ENCODE measurements at regions not wholly inside any gene's neighbourhood (a gene's known extent, or its start where the extent isn't known, plus 50 kb on each side); places are given as distances from the start of the nearest gene placed in this dataset.

- no peak for DNase-seq (ENCODE audit: low read depth)
Observed at GRCh38 chr10:125340903-125341302, 180.5 kb upstream of the CTBP2 start.

GRCh38 chr10:125337510-125337909 lies 177.1 kb upstream of the CTBP2 start:
- no peak for DNase-seq (ENCODE audit: low read depth)

- DNase-seq (ENCODE audit: low read depth): no peak
Observed at GRCh38 chr10:125334545-125334944, 174.2 kb upstream of the CTBP2 start.

- DNase-seq (ENCODE audit: low read depth): no peak
Observed at GRCh38 chr10:125333769-125334168, 173.4 kb upstream of the CTBP2 start.

GRCh38 chr10:125333209-125333591 lies 172.8 kb upstream of the CTBP2 start:
- DNase-seq (ENCODE audit: low read depth): no peak

- no peak for DNase-seq (ENCODE audit: low read depth)
Observed at GRCh38 chr10:125332548-125333208, 172.3 kb upstream of the CTBP2 start.

- no peak for DNase-seq (ENCODE audit: low read depth)
Observed at GRCh38 chr10:125331056-125331455, 170.7 kb upstream of the CTBP2 start.

GRCh38 chr10:125329056-125329455 lies 168.7 kb upstream of the CTBP2 start:
- DNase-seq (ENCODE audit: low read depth): no peak

GRCh38 chr10:125325326-125325725 lies 165.0 kb upstream of the CTBP2 start:
- no peak for DNase-seq (ENCODE audit: low read depth)

- no peak for DNase-seq (ENCODE audit: low read depth)
Observed at GRCh38 chr10:125316436-125316835, 156.1 kb upstream of the CTBP2 start.

GRCh38 chr10:125300937-125301336 lies 140.6 kb upstream of the CTBP2 start:
- DNase-seq (ENCODE audit: low read depth): no peak

GRCh38 chr10:125299461-125299860 lies 139.1 kb upstream of the CTBP2 start:
- no peak for DNase-seq (ENCODE audit: low read depth)

GRCh38 chr10:125296598-125296997 lies 136.2 kb upstream of the CTBP2 start:
- DNase-seq (ENCODE audit: low read depth): no peak

- DNase-seq (ENCODE audit: low read depth): no peak
Observed at GRCh38 chr10:125294109-125294508, 133.7 kb upstream of the CTBP2 start.

GRCh38 chr10:125291836-125292235 lies 131.5 kb upstream of the CTBP2 start:
- DNase-seq (ENCODE audit: low read depth): no peak

- no peak for DNase-seq (ENCODE audit: low read depth)
Observed at GRCh38 chr10:125289461-125289860, 129.1 kb upstream of the CTBP2 start.

- DNase-seq (ENCODE audit: low read depth): no peak
Observed at GRCh38 chr10:125284875-125285597, 124.7 kb upstream of the CTBP2 start.

GRCh38 chr10:125283836-125284614 lies 123.7 kb upstream of the CTBP2 start:
- no peak for DNase-seq (ENCODE audit: low read depth)

- DNase-seq (ENCODE audit: low read depth): no peak
Observed at GRCh38 chr10:125283191-125283835, 123.0 kb upstream of the CTBP2 start.

GRCh38 chr10:125281091-125281490 lies 120.7 kb upstream of the CTBP2 start:
- DNase-seq (ENCODE audit: low read depth): no peak

GRCh38 chr10:125276133-125276532 lies 115.8 kb upstream of the CTBP2 start:
- no peak for DNase-seq (ENCODE audit: low read depth)

GRCh38 chr10:125274961-125275360 lies 114.6 kb upstream of the CTBP2 start:
- DNase-seq (ENCODE audit: low read depth): no peak

- no peak for DNase-seq (ENCODE audit: low read depth)
Observed at GRCh38 chr10:125273023-125273422, 112.7 kb upstream of the CTBP2 start.

Data from HS-5 (cell line).